Astrocyte (in vitro differentiated cells and primary cell): ENCODE measurements at regions not wholly inside any gene's neighbourhood (a gene's known extent, or its start where the extent isn't known, plus 50 kb on each side); places are given as distances from the start of the nearest gene placed in this dataset.

Experiments used
- DNase-seq: peaks from one replicate; pipeline ENCODE4 v3.0.0-alpha.2; 2010; ENCODE audit warnings: low read depth
- FAIRE-seq: peaks from 2 replicates; lab custom pipeline; 2011; peaks lifted over from hg19 to GRCh38; lab: Jason Lieb, UNC
- H2AFZ ChIP-seq: 2 replicates; pipeline ENCODE4 v1.6.0; 2012; ENCODE audit warnings: low read depth, low read length, inconsistent platforms
- H3K27ac ChIP-seq: 2 replicates; pipeline ENCODE4 v1.5.1; 2011; ENCODE audit warnings: low read depth, low read length, inconsistent platforms
- H3K27me3 ChIP-seq: 2 replicates; pipeline ENCODE4 v1.6.0; 2011; ENCODE audit warnings: low read length, inconsistent platforms; ENCODE audit not compliant: insufficient read depth
- H3K36me3 ChIP-seq: 2 replicates; pipeline ENCODE4 v1.5.1; 2011; ENCODE audit warnings: low read length, inconsistent platforms; ENCODE audit not compliant: insufficient read depth
- H3K4me1 ChIP-seq: 2 replicates; pipeline ENCODE4 v1.5.1; 2011; ENCODE audit warnings: low read length, inconsistent platforms; ENCODE audit not compliant: insufficient read depth
- H3K4me2 ChIP-seq: 2 replicates; pipeline ENCODE4 v1.6.0; 2012; ENCODE audit warnings: low read length, inconsistent platforms
- H3K4me3 ChIP-seq: 2 replicates; pipeline ENCODE4 v1.5.1; 2011; ENCODE audit warnings: low read depth, mild to moderate bottlenecking, low read length, inconsistent platforms; ENCODE audit not compliant: insufficient read depth
- H3K79me2 ChIP-seq: 2 replicates; pipeline ENCODE4 v1.6.0; 2012; ENCODE audit warnings: mild to moderate bottlenecking, low read length, inconsistent platforms; ENCODE audit not compliant: insufficient read depth
- H3K9ac ChIP-seq: 2 replicates; pipeline ENCODE4 v1.6.0; 2012; ENCODE audit warnings: mild to moderate bottlenecking, low read length, inconsistent platforms
- H3K9me3 ChIP-seq: 2 replicates; pipeline ENCODE4 v1.5.1; 2012; ENCODE audit warnings: low read depth, mild to moderate bottlenecking, low read length, inconsistent platforms; ENCODE audit not compliant: insufficient read depth
- H4K20me1 ChIP-seq: 2 replicates; pipeline ENCODE4 v1.6.0; 2012; ENCODE audit warnings: low read length, inconsistent platforms; ENCODE audit not compliant: insufficient read depth
- H3K27ac Mint-ChIP-seq: one replicate; pipeline ENCODE4 v1.8.0; 2021; ENCODE audit warnings: mild to moderate bottlenecking, mixed read lengths; ENCODE audit not compliant: unreplicated experiment
- H3K27me3 Mint-ChIP-seq: one replicate; pipeline ENCODE4 v1.8.0; 2021; ENCODE audit warnings: low read depth, mixed read lengths; ENCODE audit not compliant: unreplicated experiment
- H3K36me3 Mint-ChIP-seq: one replicate; pipeline ENCODE4 v1.8.0; 2021; ENCODE audit warnings: low read depth, mixed read lengths; ENCODE audit not compliant: unreplicated experiment
- H3K4me1 Mint-ChIP-seq: one replicate; pipeline ENCODE4 v1.8.0; 2021; ENCODE audit warnings: low read depth, mixed read lengths; ENCODE audit not compliant: unreplicated experiment
- H3K4me3 Mint-ChIP-seq: one replicate; pipeline ENCODE4 v1.8.0; 2021; ENCODE audit warnings: mild to moderate bottlenecking, moderate library complexity, mixed read lengths; ENCODE audit not compliant: unreplicated experiment
- H3K9me3 Mint-ChIP-seq: one replicate; pipeline ENCODE4 v1.8.0; 2021; ENCODE audit warnings: mild to moderate bottlenecking, mixed read lengths; ENCODE audit not compliant: unreplicated experiment
- CTCF ChIP-seq: IDR thresholded peaks from 2 replicates; pipeline ENCODE4 v1.5.1; 2011; ENCODE audit warnings: low read depth, mild to moderate bottlenecking, inconsistent platforms, low read length, moderate library complexity; ENCODE audit not compliant: insufficient read depth
- EZH2 ChIP-seq: IDR thresholded peaks from 2 replicates; pipeline ENCODE4 v1.6.1; 2012; ENCODE audit warnings: mild to moderate bottlenecking, low read length, inconsistent platforms; ENCODE audit not compliant: insufficient read depth

- Mint-ChIP-seq H3K27ac (no peak overlapping the region), H3K4me1 (peaks cover 2% of the 10 kb centered on the region), H3K9me3 (peaks cover 8% of the 10 kb centered on the region), H3K27me3 (peaks cover 27% of the 10 kb centered on the region), H3K36me3 (no peaks in the 10 kb centered on the region), H3K4me3 (peak overlapping the region; percentile 50)
- no peak overlapping the region for H3K4me2 ChIP-seq
- no peaks in the 10 kb centered on the region for H4K20me1 ChIP-seq
- no peak overlapping the region for H3K27ac ChIP-seq
- FAIRE-seq (no peak), DNase-seq (no peak)
- no peaks in the 10 kb centered on the region for H3K4me1 ChIP-seq
- H3K9ac ChIP-seq = no peak overlapping the region
- H3K4me3 ChIP-seq = no peak overlapping the region
- peaks cover 3% of the 10 kb centered on the region for H3K9me3 ChIP-seq
- H3K79me2 ChIP-seq = no peaks in the 10 kb centered on the region
- TF ChIP-seq CTCF (no peak), EZH2 (no peak)
- no peaks in the 10 kb centered on the region for H3K27me3 ChIP-seq
- H2AFZ ChIP-seq = no peak overlapping the region
- H3K36me3 ChIP-seq = no peaks in the 10 kb centered on the region
Measured at GRCh38 chr4:8729408-8730149, 137.0 kb downstream of the CPZ start.

DNA sequence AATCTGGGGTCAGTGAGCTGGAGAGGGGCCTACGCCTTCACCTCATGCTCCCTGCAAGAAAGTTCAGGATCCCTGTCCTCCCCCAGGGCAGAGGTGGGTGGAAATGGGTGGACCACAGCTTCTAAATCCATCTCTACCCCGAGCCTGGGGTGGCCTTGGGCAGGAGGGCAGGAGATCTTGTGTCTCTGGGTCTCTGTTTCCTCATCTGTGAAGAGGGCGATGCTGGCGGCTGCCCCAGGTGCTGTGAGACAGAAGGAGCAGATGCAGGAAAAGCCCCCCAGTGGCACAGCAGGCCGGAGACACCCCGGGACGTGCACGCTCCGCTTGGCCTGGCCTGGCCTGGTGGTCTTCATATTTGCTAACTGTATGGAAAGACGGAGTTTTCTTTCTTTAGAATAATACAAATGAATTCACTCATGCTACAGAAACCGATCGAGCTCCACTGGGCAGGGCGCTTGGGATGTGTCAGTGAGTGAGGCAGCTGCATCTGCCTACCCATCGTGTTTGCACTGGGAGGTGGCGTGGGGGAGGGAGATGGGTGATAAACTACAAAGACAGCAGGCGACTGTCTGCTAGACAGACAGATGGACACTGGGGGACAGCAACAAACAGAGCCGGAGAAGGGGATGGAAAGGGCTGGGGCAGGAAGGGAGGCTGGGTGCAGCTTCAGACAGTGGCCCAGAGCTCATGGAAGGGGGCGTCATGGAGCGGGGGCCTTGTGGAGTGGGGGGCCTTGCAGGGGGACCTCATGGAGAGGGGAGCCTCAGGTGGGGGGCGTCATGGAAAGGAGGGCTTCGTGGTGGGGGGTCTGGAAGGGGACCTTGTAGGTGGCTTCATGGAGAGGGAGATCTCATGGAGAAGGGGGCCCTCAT is 136.2 kb downstream of the CPZ start:
- Histone ChIP-seq H3K4me3 (no peak overlapping the region), H3K4me2 (no peak overlapping the region), H4K20me1 (no peaks in the 10 kb centered on the region), H3K27ac (no peak overlapping the region), H2AFZ (no peak overlapping the region), H3K36me3 (no peaks in the 10 kb centered on the region), H3K79me2 (no peaks in the 10 kb centered on the region), H3K9ac (no peak overlapping the region), H3K27me3 (no peaks in the 10 kb centered on the region), H3K9me3 (peaks cover 3% of the 10 kb centered on the region), H3K4me1 (no peaks in the 10 kb centered on the region)
- Mint-ChIP-seq H3K27ac (no peak overlapping the region), H3K4me3 (no peak overlapping the region), H3K36me3 (no peaks in the 10 kb centered on the region), H3K27me3 (peaks cover 31% of the 10 kb centered on the region), H3K9me3 (peaks cover 8% of the 10 kb centered on the region), H3K4me1 (peaks cover 2% of the 10 kb centered on the region)
- DNase-seq = no peak
- TF ChIP-seq EZH2 = no peak
- TF ChIP-seq CTCF = no peak
- no peak for FAIRE-seq
